22Rv1 (cell line): ENCODE measurements at regions not wholly inside any gene's neighbourhood (a gene's known extent, or its start where the extent isn't known, plus 50 kb on each side); places are given as distances from the start of the nearest gene placed in this dataset.

Source experiments
- CTCF ChIP-seq: fragments of 450-650 bp; IDR thresholded peaks from 2 replicates; pipeline ENCODE4 v1.5.1; 2017; ENCODE audit warnings: mild to moderate bottlenecking
- ZFX ChIP-seq: fragments of 450-650 bp; IDR thresholded peaks from 2 replicates; pipeline ENCODE4 v1.6.1; 2017; ENCODE audit warnings: antibody characterized with exemption, borderline replicate concordance

- TF ChIP-seq CTCF (no peak), ZFX (no peak)
Observed at GRCh38 chr13:105445796-105446195, 1089.7 kb downstream of the EFNB2 start.
